IPS-15b (cell line): ENCODE measurements at regions not wholly inside any gene's neighbourhood (a gene's known extent, or its start where the extent isn't known, plus 50 kb on each side); places are given as distances from the start of the nearest gene placed in this dataset.

ENCODE experiments used
- H3K27me3 ChIP-seq: one replicate; pipeline ENCODE4 v1.6.1; 2013; ENCODE audit warnings: low read length; ENCODE audit not compliant: control insufficient read depth, insufficient read depth
- H3K36me3 ChIP-seq: one replicate; pipeline ENCODE4 v1.6.1; 2013; ENCODE audit warnings: low read length; ENCODE audit not compliant: control insufficient read depth, insufficient read depth
- H3K4me1 ChIP-seq: one replicate; pipeline ENCODE4 v1.6.1; 2013; ENCODE audit warnings: mild to moderate bottlenecking, low read length; ENCODE audit not compliant: control insufficient read depth, insufficient read depth
- H3K4me3 ChIP-seq: one replicate; pipeline ENCODE4 v1.5.1; 2013; ENCODE audit warnings: low read depth, low read length
- H3K9ac ChIP-seq: one replicate; pipeline ENCODE4 v1.6.1; 2013; ENCODE audit warnings: low read depth, mild to moderate bottlenecking, low read length
- H3K9me3 ChIP-seq: one replicate; pipeline ENCODE4 v1.6.1; 2013; ENCODE audit warnings: mild to moderate bottlenecking, low read length; ENCODE audit not compliant: control insufficient read depth, insufficient read depth

- Histone ChIP-seq H3K27me3 (no peaks in the 10 kb centered on the region), H3K9ac (no peak overlapping the region), H3K4me3 (no peak overlapping the region), H3K36me3 (no peaks in the 10 kb centered on the region), H3K4me1 (no peaks in the 10 kb centered on the region), H3K9me3 (no peaks in the 10 kb centered on the region)
Measured at GRCh38 chr4:186901850-186902249, 178.2 kb upstream of the FAT1 start.

- Histone ChIP-seq H3K27me3 (no peaks in the 10 kb centered on the region), H3K4me3 (no peak overlapping the region), H3K36me3 (no peaks in the 10 kb centered on the region), H3K9me3 (no peaks in the 10 kb centered on the region), H3K9ac (no peak overlapping the region), H3K4me1 (no peaks in the 10 kb centered on the region)
Measured at GRCh38 chr4:186902361-186902760, 178.7 kb upstream of the FAT1 start.

GRCh38 chr4:186904101-186904500 is 180.4 kb upstream of the FAT1 start:
- Histone ChIP-seq H3K9ac (no peak overlapping the region), H3K27me3 (no peaks in the 10 kb centered on the region), H3K9me3 (no peaks in the 10 kb centered on the region), H3K4me1 (no peaks in the 10 kb centered on the region), H3K4me3 (no peak overlapping the region), H3K36me3 (no peaks in the 10 kb centered on the region)

- Histone ChIP-seq H3K27me3 (no peaks in the 10 kb centered on the region), H3K4me1 (no peaks in the 10 kb centered on the region), H3K9me3 (no peaks in the 10 kb centered on the region), H3K4me3 (no peak overlapping the region), H3K36me3 (no peaks in the 10 kb centered on the region), H3K9ac (no peak overlapping the region)
Measured at GRCh38 chr4:186906722-186907121, 183.1 kb upstream of the FAT1 start.

GRCh38 chr4:186910385-186910784 is 186.7 kb upstream of the FAT1 start:
- Histone ChIP-seq H3K9ac (no peak overlapping the region), H3K27me3 (no peaks in the 10 kb centered on the region), H3K4me3 (no peak overlapping the region), H3K4me1 (no peaks in the 10 kb centered on the region), H3K36me3 (no peaks in the 10 kb centered on the region), H3K9me3 (no peaks in the 10 kb centered on the region)

GRCh38 chr4:186912606-186913005 is 188.9 kb upstream of the FAT1 start:
- H3K9ac ChIP-seq, result no peak overlapping the region
- no peaks in the 10 kb centered on the region for H3K9me3 ChIP-seq
- no peaks in the 10 kb centered on the region for H3K27me3 ChIP-seq

GRCh38 chr4:186915816-186916215 is 192.2 kb upstream of the FAT1 start:
- no peaks in the 10 kb centered on the region for H3K36me3 ChIP-seq
- H3K9ac ChIP-seq, result no peak overlapping the region
- H3K4me3 ChIP-seq, result no peak overlapping the region
- H3K4me1 ChIP-seq, result peaks cover 2% of the 10 kb centered on the region
- no peaks in the 10 kb centered on the region for H3K27me3 ChIP-seq
- no peaks in the 10 kb centered on the region for H3K9me3 ChIP-seq

More at GRCh38 chr4:186912606-186913005, 188.9 kb upstream of the FAT1 start:
- H3K4me1 ChIP-seq, result peaks cover 2% of the 10 kb centered on the region
- H3K4me3 ChIP-seq, result no peak overlapping the region
- no peaks in the 10 kb centered on the region for H3K36me3 ChIP-seq

- Histone ChIP-seq H3K9me3 (no peaks in the 10 kb centered on the region), H3K36me3 (no peaks in the 10 kb centered on the region), H3K9ac (no peak overlapping the region), H3K4me1 (peaks cover 2% of the 10 kb centered on the region), H3K4me3 (no peak overlapping the region), H3K27me3 (no peaks in the 10 kb centered on the region)
Measured at GRCh38 chr4:186917136-186917535, 193.5 kb upstream of the FAT1 start.

- no peaks in the 10 kb centered on the region for H3K9me3 ChIP-seq
- no peak overlapping the region for H3K9ac ChIP-seq
- H3K4me1 ChIP-seq, result peaks cover 2% of the 10 kb centered on the region
- no peaks in the 10 kb centered on the region for H3K27me3 ChIP-seq
- H3K36me3 ChIP-seq, result no peaks in the 10 kb centered on the region
- no peak overlapping the region for H3K4me3 ChIP-seq
Measured at GRCh38 chr4:186918466-186918865, 194.8 kb upstream of the FAT1 start.

- H3K27me3 ChIP-seq, result no peaks in the 10 kb centered on the region
- peaks cover 2% of the 10 kb centered on the region for H3K4me1 ChIP-seq
- no peak overlapping the region for H3K9ac ChIP-seq
- H3K9me3 ChIP-seq, result no peaks in the 10 kb centered on the region
- no peak overlapping the region for H3K4me3 ChIP-seq
- H3K36me3 ChIP-seq, result no peaks in the 10 kb centered on the region
Measured at GRCh38 chr4:186919340-186919739, 195.7 kb upstream of the FAT1 start.

- H3K4me3 ChIP-seq, result no peak overlapping the region
- no peak overlapping the region for H3K9ac ChIP-seq
- H3K9me3 ChIP-seq, result no peaks in the 10 kb centered on the region
- peaks cover 2% of the 10 kb centered on the region for H3K4me1 ChIP-seq
- H3K27me3 ChIP-seq, result no peaks in the 10 kb centered on the region
- H3K36me3 ChIP-seq, result no peaks in the 10 kb centered on the region
Measured at GRCh38 chr4:186920483-186920882, 196.8 kb upstream of the FAT1 start.

- Histone ChIP-seq H3K9ac (no peak overlapping the region), H3K4me1 (no peaks in the 10 kb centered on the region), H3K36me3 (no peaks in the 10 kb centered on the region), H3K9me3 (no peaks in the 10 kb centered on the region), H3K4me3 (no peak overlapping the region), H3K27me3 (no peaks in the 10 kb centered on the region)
Measured at GRCh38 chr4:186920992-186921391, 197.3 kb upstream of the FAT1 start.

- Histone ChIP-seq H3K36me3 (no peaks in the 10 kb centered on the region), H3K9me3 (no peaks in the 10 kb centered on the region), H3K4me3 (no peak overlapping the region), H3K4me1 (no peaks in the 10 kb centered on the region), H3K9ac (no peak overlapping the region), H3K27me3 (no peaks in the 10 kb centered on the region)
Measured at GRCh38 chr4:186924723-186925122, 201.1 kb upstream of the FAT1 start.
